ENCODE measurements at regions not wholly inside any gene's neighbourhood (a gene's known extent, or its start where the extent isn't known, plus 50 kb on each side); places are given as distances from the start of the nearest gene placed in this dataset.

- no peak for FAIRE-seq
- Histone ChIP-seq H3K36me3 (ENCODE audit: control insufficient read depth in 2 of 2, extremely low read depth in 1 of 2, insufficient read depth in 2 of 2, low read length in 2 of 2) (no peaks in the 10 kb centered on the region), H3K27me3 (ENCODE audit: control insufficient read depth in 2 of 2, insufficient read depth in 2 of 2, low read length in 2 of 2) (no peaks in the 10 kb centered on the region), H2AFZ (ENCODE audit: low read depth, low read length) (no peak overlapping the region), H3K9me1 (replicated peaks; ENCODE audit: control insufficient read depth, extremely low read depth, insufficient read depth, low read length) (no peaks in the 10 kb centered on the region), H3K4me1 (ENCODE audit: control insufficient read depth, extremely low read depth, insufficient read depth, low read length) (no peaks in the 10 kb centered on the region), H4K20me1 (replicated peaks; ENCODE audit: control insufficient read depth, extremely low read depth, insufficient read depth, low read length) (no peaks in the 10 kb centered on the region), H3K9me3 (replicated peaks; ENCODE audit: control insufficient read depth, insufficient read depth, low read length) (no peaks in the 10 kb centered on the region), H3K9ac (replicated peaks; ENCODE audit: extremely low read depth, insufficient read depth, low read length) (no peak overlapping the region), H3K4me2 (ENCODE audit: insufficient read depth, low read length) (no peak overlapping the region), H3K79me2 (ENCODE audit: control insufficient read depth, insufficient read depth, low read length) (no peaks in the 10 kb centered on the region), H3K4me3 (replicated peaks in 1 of 3; ENCODE audit: insufficient read depth in 1 of 3, low read depth in 1 of 3, low read length in 3 of 3) (no peak overlapping the region), H3K27ac (ENCODE audit: insufficient read depth, low read depth, low read length) (no peak overlapping the region)
- TF ChIP-seq, protein P1, sequence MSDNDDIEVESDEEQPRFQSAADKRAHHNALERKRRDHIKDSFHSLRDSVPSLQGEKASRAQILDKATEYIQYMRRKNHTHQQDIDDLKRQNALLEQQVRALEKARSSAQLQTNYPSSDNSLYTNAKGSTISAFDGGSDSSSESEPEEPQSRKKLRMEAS (IDR thresholded peaks at IDR 0.05; ENCODE audit: insufficient read depth, insufficient read length): no peak
- TF ChIP-seq GATA2 (IDR thresholded peaks at IDR 0.05; ENCODE audit: insufficient read depth, insufficient read length, low read depth, low read length) (no peak), JUN (IDR thresholded peaks at IDR 0.05; ENCODE audit: borderline replicate concordance, insufficient read depth, insufficient read length, low read depth) (no peak), POLR2A (IDR thresholded peaks at IDR 0.05; ENCODE audit: low read depth, low read length) (no peak), POLR2AphosphoS5 (IDR thresholded peaks at IDR 0.05; ENCODE audit: insufficient read depth, low read depth, low read length) (no peak), FOS (IDR thresholded peaks at IDR 0.05; ENCODE audit: borderline replicate concordance, insufficient read depth, low read length) (no peak), EZH2 (IDR thresholded peaks at IDR 0.05; ENCODE audit: borderline replicate concordance, low read depth, low read length, severe bottlenecking) (no peak), MYC (IDR thresholded peaks at IDR 0.05; ENCODE audit: low read depth, low read length) (no peak)
- TF ChIP-seq, protein P2, sequence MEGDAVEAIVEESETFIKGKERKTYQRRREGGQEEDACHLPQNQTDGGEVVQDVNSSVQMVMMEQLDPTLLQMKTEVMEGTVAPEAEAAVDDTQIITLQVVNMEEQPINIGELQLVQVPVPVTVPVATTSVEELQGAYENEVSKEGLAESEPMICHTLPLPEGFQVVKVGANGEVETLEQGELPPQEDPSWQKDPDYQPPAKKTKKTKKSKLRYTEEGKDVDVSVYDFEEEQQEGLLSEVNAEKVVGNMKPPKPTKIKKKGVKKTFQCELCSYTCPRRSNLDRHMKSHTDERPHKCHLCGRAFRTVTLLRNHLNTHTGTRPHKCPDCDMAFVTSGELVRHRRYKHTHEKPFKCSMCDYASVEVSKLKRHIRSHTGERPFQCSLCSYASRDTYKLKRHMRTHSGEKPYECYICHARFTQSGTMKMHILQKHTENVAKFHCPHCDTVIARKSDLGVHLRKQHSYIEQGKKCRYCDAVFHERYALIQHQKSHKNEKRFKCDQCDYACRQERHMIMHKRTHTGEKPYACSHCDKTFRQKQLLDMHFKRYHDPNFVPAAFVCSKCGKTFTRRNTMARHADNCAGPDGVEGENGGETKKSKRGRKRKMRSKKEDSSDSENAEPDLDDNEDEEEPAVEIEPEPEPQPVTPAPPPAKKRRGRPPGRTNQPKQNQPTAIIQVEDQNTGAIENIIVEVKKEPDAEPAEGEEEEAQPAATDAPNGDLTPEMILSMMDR (IDR thresholded peaks at IDR 0.05; ENCODE audit: extremely low read depth in 1 of 2, insufficient read depth in 1 of 2, low read depth in 1 of 2, low read length in 2 of 2): no peak
- no TSS peak for BruUV-seq (replicated peaks)
- no peak for DNase-seq (ENCODE audit: low read depth, low spot score)
- ChIA-PET CTCF (no interaction called here), POLR2A (no interaction called here)
- dilution Hi-C loops (cut with MboI; ENCODE audit: extremely low pct_ligation_motif_present, low sequenced_read_pairs) (no loop called here), intact Hi-C loops (cut with micrococcal nuclease) (no loop called here)
Measured at GRCh38 chr17:70702683-70703255, 533.4 kb downstream of the KCNJ2 start.

All from endothelial cell of umbilical vein (primary cell).